GM12878 (cell line): ENCODE measurements at regions not wholly inside any gene's neighbourhood (a gene's known extent, or its start where the extent isn't known, plus 50 kb on each side); places are given as distances from the start of the nearest gene placed in this dataset.

Experiments used
- ATAC-seq: fragments of 200-7000 bp; cut with Tn5 transposase; 3 replicates; pipeline ENCODE4 v1.9.1; 2020; ENCODE audit warnings: mild to moderate bottlenecking, moderate library complexity
- BruUV-seq: library from RNA; stranded (reverse); fragments of 400-500 nt; replicated peaks from 2 replicates; lab custom pipeline; 2021; lab: Mats Ljungman, UMichigan
- CTCF ChIA-PET: fragments of 300-600 bp; sonication (Branson Sonifier 250); formaldehyde crosslinking; extraction: SDS; loops from one replicate; lab custom pipeline; 2021; ENCODE audit warnings: inconsistent platforms; lab: Yijun Ruan, JAX
- POLR2A ChIA-PET: fragments of 350-600 bp; formaldehyde crosslinking; extraction: SDS; loops from one replicate; lab custom pipeline; 2021; ENCODE audit warnings: inconsistent platforms; lab: Charles Lee
- RAD21 ChIA-PET: fragments of 300-600 bp; sonication (Branson Sonifier 250); formaldehyde crosslinking; loops from one replicate; lab custom pipeline; 2023; ENCODE audit warnings: antibody characterized with exemption; ENCODE audit not compliant: unreplicated experiment; lab: Charles Lee
- SMC1A ChIA-PET: fragments of 300-600 bp; sonication (Branson Sonifier 250); formaldehyde crosslinking; loops from one replicate; lab custom pipeline; 2023; ENCODE audit not compliant: unreplicated experiment, uncharacterized antibody; lab: Charles Lee
- DNase-seq: peaks from one replicate; pipeline ENCODE4 v3.0.0-alpha.2; 2011; ENCODE audit warnings: low read depth, low spot score
- FAIRE-seq: peaks from 3 replicates; lab custom pipeline; 2011; peaks lifted over from hg19 to GRCh38; lab: Jason Lieb, UNC
- H2AFZ ChIP-seq: 2 replicates; pipeline ENCODE4 v1.6.0; 2011; ENCODE audit warnings: low read depth, low read length, control low read depth; ENCODE audit not compliant: control insufficient read depth
- H3K27ac ChIP-seq: 2 replicates; pipeline ENCODE4 v1.5.1; 2011; ENCODE audit warnings: control low read depth; ENCODE audit not compliant: control insufficient read depth, insufficient read depth
- H3K27me3 ChIP-seq, 2 experiments: replicated peaks in 1 of 2; 2 replicates each; pipeline versions ENCODE4 v1.6.0 to v1.6.1; 2011; ENCODE audit warnings: low read length in 1 of 2; ENCODE audit not compliant: control insufficient read depth in 2 of 2, insufficient read depth in 2 of 2
- H3K36me3 ChIP-seq, 2 experiments: 2 replicates each; pipeline ENCODE4 v1.5.1; 2011; ENCODE audit warnings: low read length in 1 of 2; ENCODE audit not compliant: control insufficient read depth in 2 of 2, insufficient read depth in 2 of 2
- H3K4me1 ChIP-seq: 2 replicates; pipeline ENCODE4 v1.6.1; 2011; ENCODE audit warnings: mild to moderate bottlenecking, low read length, moderate library complexity, mixed read lengths; ENCODE audit not compliant: control insufficient read depth, insufficient read depth
- H3K4me2 ChIP-seq: 2 replicates; pipeline ENCODE4 v1.6.0; 2011; ENCODE audit warnings: control low read depth; ENCODE audit not compliant: control insufficient read depth, insufficient read depth
- H3K4me3 ChIP-seq: fragments of 200-600 bp; sonication (generic); 2 replicates; pipeline ENCODE4 v1.5.1; 2016
- H3K79me2 ChIP-seq: 2 replicates; pipeline ENCODE4 v1.6.0; 2011; ENCODE audit warnings: low read length; ENCODE audit not compliant: control insufficient read depth, insufficient read depth
- H3K9ac ChIP-seq: 2 replicates; pipeline ENCODE4 v1.8.0; 2011; ENCODE audit warnings: low read length, control low read depth, mixed read lengths; ENCODE audit not compliant: control insufficient read depth, insufficient read depth
- H3K9me3 ChIP-seq: replicated peaks from 3 replicates; pipeline ENCODE4 v1.5.1; 2011; ENCODE audit warnings: mild to moderate bottlenecking, low read length; ENCODE audit not compliant: control insufficient read depth, insufficient read depth
- H4K20me1 ChIP-seq: 2 replicates; pipeline ENCODE4 v1.6.0; 2011; ENCODE audit not compliant: control insufficient read depth, insufficient read depth
- CEBPB ChIP-seq, 2 experiments: fragments of 150-350 bp in 1 of 2; IDR thresholded peaks; 2 replicates each; pipeline ENCODE4 v1.6.1; 2012 to 2014; ENCODE audit warnings: low read depth in 2 of 2, low read length in 2 of 2, borderline replicate concordance in 1 of 2, inconsistent platforms in 1 of 2
- CREB1 ChIP-seq: IDR thresholded peaks from 2 replicates; pipeline ENCODE4 v1.6.1; 2012; ENCODE audit warnings: low read depth, mild to moderate bottlenecking, inconsistent platforms
- FOS ChIP-seq: IDR thresholded peaks from 3 replicates; pipeline ENCODE4 v1.6.1; 2011; ENCODE audit warnings: borderline replicate concordance; ENCODE audit not compliant: insufficient read length; ENCODE audit errors: extremely low read depth
- FOXM1 ChIP-seq: IDR thresholded peaks from 2 replicates; pipeline ENCODE4 v1.6.1; 2012; ENCODE audit warnings: low read depth, mild to moderate bottlenecking, inconsistent platforms, low read length, moderate library complexity
- NBN ChIP-seq: fragments of 450-650 bp; IDR thresholded peaks from 2 replicates; pipeline ENCODE4 v1.6.1; 2016
- NKRF ChIP-seq: fragments of 450-650 bp; conservative IDR thresholded peaks from 2 replicates; pipeline ENCODE4 v1.6.1; 2017; ENCODE audit warnings: mild to moderate bottlenecking, moderate library complexity
- POLR2A ChIP-seq: IDR thresholded peaks from 2 replicates; pipeline ENCODE4 v1.6.1; 2011; ENCODE audit warnings: low read depth, mild to moderate bottlenecking, low read length
- WRNIP1 ChIP-seq: IDR thresholded peaks from 2 replicates; pipeline ENCODE4 v1.6.1; 2011; ENCODE audit warnings: low read depth, low read length, improper control_type of control experiment, borderline replicate concordance
- YY1 ChIP-seq: IDR thresholded peaks from 2 replicates; pipeline ENCODE4 v1.6.1; 2011; ENCODE audit warnings: low read depth, mild to moderate bottlenecking, low read length
- ZBTB33 ChIP-seq: fragments of 450-650 bp; IDR thresholded peaks from 2 replicates; pipeline ENCODE4 v1.6.1; 2017; ENCODE audit warnings: mild to moderate bottlenecking
- ZNF217 ChIP-seq: fragments of 450-650 bp; IDR thresholded peaks from 2 replicates; pipeline ENCODE4 v1.6.1; 2017; ENCODE audit warnings: antibody characterized with exemption, mild to moderate bottlenecking
- WGBS: methylation state at CpG from one replicate; pipeline ENCODE4 v1.1.6; 2016; ENCODE audit warnings: low lambda C conversion rate; ENCODE audit not compliant: insufficient replicate concordance, insufficient coverage; ENCODE audit errors: missing lambda C conversion rate; 5-methylcytosine and 5-hydroxymethylcytosine counted together
- in situ Hi-C: fragments of 300-500 bp; cut with MboI; formaldehyde crosslinking; loops from 9 replicates; pipeline ENCODE4 v1.14.3; 2018; ENCODE audit warnings: mixed read lengths
- intact Hi-C: fragments of 100-400 bp; cut with micrococcal nuclease; formaldehyde crosslinking; loops from one replicate; pipeline ENCODE4 v1.14.2; 2022; ENCODE audit not compliant: unreplicated experiment

GRCh38 chr6:155949256-155949655 is 493.6 kb upstream of the NOX3 start:
- WGBS: 2% methylated on average over 3 of the region's 3 CpGs
- no peak overlapping the region for H3K4me2 ChIP-seq
- POLR2A ChIA-PET: no interaction called here
- ATAC-seq (no peak), DNase-seq (no peak), FAIRE-seq (no peak)
- H3K4me1 ChIP-seq: no peaks in the 10 kb centered on the region
- H3K9ac ChIP-seq: no peak overlapping the region
- CTCF ChIA-PET: no interaction called here
- H4K20me1 ChIP-seq: no peaks in the 10 kb centered on the region
- in situ Hi-C loops: no loop called here
- H3K27ac ChIP-seq: no peak overlapping the region
- BruUV-seq: no TSS peak
- H3K79me2 ChIP-seq: no peaks in the 10 kb centered on the region
- H3K36me3 ChIP-seq: no peaks in the 10 kb centered on the region
- intact Hi-C loops: no loop called here
- SMC1A ChIA-PET: no interaction called here
- H3K27me3 ChIP-seq: no peaks in the 10 kb centered on the region
- H3K4me3 ChIP-seq: no peak overlapping the region
- TF ChIP-seq FOXM1 (no peak), YY1 (no peak), CREB1 (no peak), NBN (no peak), POLR2A (no peak), NKRF (no peak), CEBPB (IDR thresholded peaks at IDR 0.05; ENCODE audit: borderline replicate concordance in 1 of 2, low read depth in 2 of 2, low read length in 2 of 2) (no peak), FOS (no peak), ZNF217 (no peak), ZBTB33 (no peak), WRNIP1 (no peak)
- H3K9me3 ChIP-seq: no peaks in the 10 kb centered on the region; the same call in 2 of the 3 replicates
- H2AFZ ChIP-seq: no peak overlapping the region
- RAD21 ChIA-PET: no interaction called here
